ENCODE measurements at regions not wholly inside any gene's neighbourhood (a gene's known extent, or its start where the extent isn't known, plus 50 kb on each side); places are given as distances from the start of the nearest gene placed in this dataset.

GRCh38 chr11:19436932-19437331 lies 196.2 kb upstream of the E2F8 start:
- Histone ChIP-seq H3K4me1 (no peaks in the 10 kb centered on the region), H3K27me3 (no peaks in the 10 kb centered on the region), H3K36me3 (no peaks in the 10 kb centered on the region), H3K9me3 (no peaks in the 10 kb centered on the region), H3K4me3 (no peak overlapping the region), H3K27ac (no peak overlapping the region)
- intact Hi-C loops (cut with DNase I; ENCODE audit: low total_unique reads) (no loop called here), in situ Hi-C loops (cut with MboI; ENCODE audit: low pct_ligation_motif_present in 1 of 4, low pct_unique_long_range_greater_than_20kb in 1 of 4, low sequenced_read_pairs in 3 of 4) (no loop called here)
- no peak for DNase-seq
- TF ChIP-seq EP300 (IDR thresholded peaks at IDR 0.05; ENCODE audit: low read depth) = no peak

- Histone ChIP-seq H3K4me1 (no peaks in the 10 kb centered on the region), H3K36me3 (no peaks in the 10 kb centered on the region), H3K27me3 (peaks cover 1% of the 10 kb centered on the region), H3K4me3 (no peak overlapping the region), H3K9me3 (no peaks in the 10 kb centered on the region), H3K27ac (no peak overlapping the region)
- in situ Hi-C loops (cut with MboI; ENCODE audit: low pct_ligation_motif_present in 1 of 4, low pct_unique_long_range_greater_than_20kb in 1 of 4, low sequenced_read_pairs in 3 of 4) (no loop called here), intact Hi-C loops (cut with DNase I; ENCODE audit: low total_unique reads) (no loop called here)
- 86 to 94% methylated on average over 5 of the region's 5 CpGs for WGBS, 2 donors (ENCODE audit: low coverage in 1 of 2)
- TF ChIP-seq CTCF (IDR thresholded peaks at IDR 0.05) = no peak
- TF ChIP-seq EP300 (IDR thresholded peaks at IDR 0.05; ENCODE audit: low read depth) = no peak
- TF ChIP-seq POLR2A (IDR thresholded peaks at IDR 0.05) = no peak
- no peak for TF ChIP-seq POLR2AphosphoS5 (IDR thresholded peaks at IDR 0.05)
- no peak for DNase-seq
Measured at GRCh38 chr11:19435306-19435989, 194.7 kb upstream of the E2F8 start.

GRCh38 chr11:19433791-19434190 lies 193.0 kb upstream of the E2F8 start:
- H3K27ac ChIP-seq = peak overlapping the region in 1 of 4 donors; percentile 33
- TF ChIP-seq CTCF (IDR thresholded peaks at IDR 0.05) (no peak), EP300 (IDR thresholded peaks at IDR 0.05; ENCODE audit: low read depth) (no peak), POLR2AphosphoS5 (IDR thresholded peaks at IDR 0.05) (no peak), POLR2A (IDR thresholded peaks at IDR 0.05) (no peak)
- WGBS, 2 donors (ENCODE audit: low coverage in 1 of 2) = 67 to 71% methylated on average over 1 of the region's 1 CpG
- in situ Hi-C loops (cut with MboI; ENCODE audit: low pct_ligation_motif_present in 1 of 4, low pct_unique_long_range_greater_than_20kb in 1 of 4, low sequenced_read_pairs in 3 of 4) (no loop called here), intact Hi-C loops (cut with DNase I; ENCODE audit: low total_unique reads) (no loop called here)
- peaks cover 15% of the 10 kb centered on the region for H3K27me3 ChIP-seq
- no peak for DNase-seq
- H3K9me3 ChIP-seq = no peaks in the 10 kb centered on the region
- H3K36me3 ChIP-seq = no peaks in the 10 kb centered on the region
- H3K4me3 ChIP-seq = no peak overlapping the region
- H3K4me1 ChIP-seq = no peaks in the 10 kb centered on the region

- TF ChIP-seq POLR2A (IDR thresholded peaks at IDR 0.05) = no peak
- TF ChIP-seq CTCF (IDR thresholded peaks at IDR 0.05) = no peak
- no peak for TF ChIP-seq POLR2AphosphoS5 (IDR thresholded peaks at IDR 0.05)
- TF ChIP-seq EP300 (IDR thresholded peaks at IDR 0.05; ENCODE audit: low read depth) = no peak
- no peak for DNase-seq
- Histone ChIP-seq H3K9me3 (no peaks in the 10 kb centered on the region), H3K36me3 (no peaks in the 10 kb centered on the region), H3K27ac (peak overlapping the region; percentile 10 to 64 (median 46)), H3K4me1 (no peaks in the 10 kb centered on the region), H3K4me3 (no peak overlapping the region), H3K27me3 (peaks cover 15% of the 10 kb centered on the region)
- intact Hi-C loops (cut with DNase I; ENCODE audit: low total_unique reads) = no loop called here
- WGBS, 2 donors (ENCODE audit: low coverage in 1 of 2) = 54 to 85% methylated on average over 2 of the region's 2 CpGs
- in situ Hi-C loops (cut with MboI; ENCODE audit: low pct_ligation_motif_present in 1 of 4, low pct_unique_long_range_greater_than_20kb in 1 of 4, low sequenced_read_pairs in 3 of 4) = no loop called here
Measured at GRCh38 chr11:19433367-19433766, 192.6 kb upstream of the E2F8 start.

All from transverse colon (tissue), 4 donors.